Caco-2 (cell line): ENCODE measurements at regions not wholly inside any gene's neighbourhood (a gene's known extent, or its start where the extent isn't known, plus 50 kb on each side); places are given as distances from the start of the nearest gene placed in this dataset.

Source experiments
- BruUV-seq: library from RNA; stranded (reverse); fragments of 400-500 nt; replicated peaks from 2 replicates; lab custom pipeline; 2021; lab: Mats Ljungman, UMichigan
- CTCF ChIA-PET: fragments of 300-600 bp; sonication (Branson Sonifier 250); formaldehyde crosslinking; loops from one replicate; lab custom pipeline; 2022; ENCODE audit warnings: antibody characterized with exemption; lab: Charles Lee
- POLR2A ChIA-PET: fragments of 300-600 bp; sonication (Branson Sonifier 250); formaldehyde crosslinking; loops from one replicate; lab custom pipeline; 2022; ENCODE audit warnings: antibody characterized with exemption; lab: Charles Lee
- DNase-seq, 2 experiments: peaks; one replicate each; pipeline versions ENCODE4 v3.0.0 to v3.0.0-alpha.2; 2020 to 2022
- H3K27me3 ChIP-seq: replicated peaks from 2 replicates; pipeline ENCODE4 v1.6.0; 2011; ENCODE audit warnings: low read length; ENCODE audit not compliant: control insufficient read depth, insufficient read depth
- H3K36me3 ChIP-seq: 2 replicates; pipeline ENCODE4 v1.5.1; 2011; ENCODE audit warnings: low read length; ENCODE audit not compliant: control insufficient read depth, insufficient read depth
- H3K4me1 ChIP-seq: fragments of 250-450 bp; sonication (Bioruptor Pico); 2 replicates; pipeline ENCODE4 v1.5.1; 2020; ENCODE audit warnings: mild to moderate bottlenecking
- H3K4me3 ChIP-seq: 2 replicates; pipeline ENCODE4 v1.5.1; 2011; ENCODE audit warnings: low read depth, mild to moderate bottlenecking, control low read depth, low read length
- H3K9me3 ChIP-seq: fragments of 250-450 bp; sonication (Bioruptor Pico); 2 replicates; pipeline ENCODE4 v1.5.1; 2020; ENCODE audit warnings: mild to moderate bottlenecking, moderate library complexity
- H3K27ac Mint-ChIP-seq: one replicate; pipeline ENCODE4 v1.8.0; 2022; ENCODE audit warnings: mixed read lengths; ENCODE audit not compliant: unreplicated experiment
- H3K27me3 Mint-ChIP-seq: one replicate; pipeline ENCODE4 v1.8.0; 2022; ENCODE audit warnings: mixed read lengths; ENCODE audit not compliant: insufficient read depth, unreplicated experiment
- H3K36me3 Mint-ChIP-seq: one replicate; pipeline ENCODE4 v1.8.0; 2022; ENCODE audit warnings: mild to moderate bottlenecking, mixed read lengths; ENCODE audit not compliant: insufficient read depth, unreplicated experiment
- H3K4me1 Mint-ChIP-seq: one replicate; pipeline ENCODE4 v1.8.0; 2022; ENCODE audit warnings: low read depth, mixed read lengths; ENCODE audit not compliant: unreplicated experiment
- H3K4me3 Mint-ChIP-seq: one replicate; pipeline ENCODE4 v1.8.0; 2022; ENCODE audit warnings: mild to moderate bottlenecking, moderate library complexity, mixed read lengths; ENCODE audit not compliant: unreplicated experiment
- H3K9me3 Mint-ChIP-seq: one replicate; pipeline ENCODE4 v1.8.0; 2022; ENCODE audit warnings: mixed read lengths; ENCODE audit not compliant: unreplicated experiment
- intact Hi-C: fragments of 100-400 bp; cut with micrococcal nuclease; formaldehyde crosslinking; loops from one replicate; pipeline ENCODE4 v1.10.0; 2022; ENCODE audit not compliant: unreplicated experiment
- TF ChIP-seq, protein P1 (sequence below), 2 experiments: fragments of 200-600 bp in 1 of 2; IDR thresholded peaks; 1 replicate in 1 of 2; 2 replicates in 1 of 2; pipeline versions ENCODE4 v1.5.1 to v1.8.0; 2011 to 2022; ENCODE audit warnings: antibody characterized with exemption in 1 of 2, control low read depth in 1 of 2, inconsistent platforms in 1 of 2, low read depth in 1 of 2, low read length in 1 of 2, mild to moderate bottlenecking in 1 of 2, moderate library complexity in 1 of 2; ENCODE audit not compliant: insufficient read depth in 1 of 2, severe bottlenecking in 1 of 2, unreplicated experiment in 1 of 2

DNA sequence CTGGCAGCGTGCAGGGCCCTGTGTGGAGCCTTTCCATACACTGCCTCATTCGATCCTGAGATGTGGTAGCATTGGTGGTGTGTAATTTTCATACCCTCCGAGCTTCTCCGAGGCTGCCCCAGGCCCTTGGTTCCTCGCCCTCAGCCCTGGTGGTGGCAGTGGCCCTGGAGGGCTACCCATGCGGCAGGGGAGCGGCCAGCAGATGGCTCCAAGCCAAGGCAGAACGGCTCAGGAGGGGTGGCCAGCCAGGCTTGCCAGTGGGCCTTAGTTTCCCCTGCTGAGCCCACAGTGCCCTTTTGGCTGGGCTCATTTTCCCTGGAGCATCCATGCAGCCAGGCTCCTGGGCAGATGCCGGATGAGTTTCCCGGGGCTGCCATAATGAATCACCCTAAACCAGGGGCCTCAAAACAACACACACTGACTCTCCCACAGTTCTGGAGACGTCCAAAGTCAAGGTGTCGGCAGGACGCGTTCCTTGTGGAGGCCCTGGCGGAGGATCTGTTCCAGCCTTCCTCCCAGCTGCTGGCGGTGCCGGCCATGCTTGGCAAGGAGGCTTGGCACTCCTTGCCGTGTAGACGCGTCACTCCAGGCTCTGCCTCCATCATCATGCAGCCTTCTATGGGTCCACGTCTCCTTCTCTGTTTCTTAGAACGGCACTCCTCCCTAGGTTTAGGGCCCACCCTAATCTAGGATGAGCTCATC is 158.8 kb upstream of the GSE1 start:
- Mint-ChIP-seq H3K27me3 (no peaks in the 10 kb centered on the region), H3K4me1 (peaks cover 7% of the 10 kb centered on the region), H3K4me3 (no peak overlapping the region), H3K36me3 (no peaks in the 10 kb centered on the region), H3K9me3 (no peaks in the 10 kb centered on the region), H3K27ac (no peak overlapping the region)
- H3K4me3 ChIP-seq: no peak overlapping the region
- TF ChIP-seq, protein P1, sequence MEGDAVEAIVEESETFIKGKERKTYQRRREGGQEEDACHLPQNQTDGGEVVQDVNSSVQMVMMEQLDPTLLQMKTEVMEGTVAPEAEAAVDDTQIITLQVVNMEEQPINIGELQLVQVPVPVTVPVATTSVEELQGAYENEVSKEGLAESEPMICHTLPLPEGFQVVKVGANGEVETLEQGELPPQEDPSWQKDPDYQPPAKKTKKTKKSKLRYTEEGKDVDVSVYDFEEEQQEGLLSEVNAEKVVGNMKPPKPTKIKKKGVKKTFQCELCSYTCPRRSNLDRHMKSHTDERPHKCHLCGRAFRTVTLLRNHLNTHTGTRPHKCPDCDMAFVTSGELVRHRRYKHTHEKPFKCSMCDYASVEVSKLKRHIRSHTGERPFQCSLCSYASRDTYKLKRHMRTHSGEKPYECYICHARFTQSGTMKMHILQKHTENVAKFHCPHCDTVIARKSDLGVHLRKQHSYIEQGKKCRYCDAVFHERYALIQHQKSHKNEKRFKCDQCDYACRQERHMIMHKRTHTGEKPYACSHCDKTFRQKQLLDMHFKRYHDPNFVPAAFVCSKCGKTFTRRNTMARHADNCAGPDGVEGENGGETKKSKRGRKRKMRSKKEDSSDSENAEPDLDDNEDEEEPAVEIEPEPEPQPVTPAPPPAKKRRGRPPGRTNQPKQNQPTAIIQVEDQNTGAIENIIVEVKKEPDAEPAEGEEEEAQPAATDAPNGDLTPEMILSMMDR (IDR thresholded peaks at IDR 0.05; ENCODE audit: insufficient read depth in 1 of 2, low read depth in 1 of 2, low read length in 1 of 2, severe bottlenecking in 1 of 2, unreplicated experiment in 1 of 2): peak in 1 of 2 experiments; percentile 47
- peaks cover 5% of the 10 kb centered on the region for H3K4me1 ChIP-seq
- peak in 1 of 2 experiments; percentile 47 for DNase-seq
- no peaks in the 10 kb centered on the region for H3K27me3 ChIP-seq
- CTCF ChIA-PET: interaction anchor here (0.6 to 1.8 kb wide), 4 partner anchors 9 to 98 kb away, joined by 3 to 4 read pairs (median 4); no protein-coding TSS in a partner anchor
- BruUV-seq: no TSS peak
- POLR2A ChIA-PET: no interaction called here
- H3K36me3 ChIP-seq: no peaks in the 10 kb centered on the region
- intact Hi-C loops: no loop called here
- H3K9me3 ChIP-seq: no peaks in the 10 kb centered on the region

DNA sequence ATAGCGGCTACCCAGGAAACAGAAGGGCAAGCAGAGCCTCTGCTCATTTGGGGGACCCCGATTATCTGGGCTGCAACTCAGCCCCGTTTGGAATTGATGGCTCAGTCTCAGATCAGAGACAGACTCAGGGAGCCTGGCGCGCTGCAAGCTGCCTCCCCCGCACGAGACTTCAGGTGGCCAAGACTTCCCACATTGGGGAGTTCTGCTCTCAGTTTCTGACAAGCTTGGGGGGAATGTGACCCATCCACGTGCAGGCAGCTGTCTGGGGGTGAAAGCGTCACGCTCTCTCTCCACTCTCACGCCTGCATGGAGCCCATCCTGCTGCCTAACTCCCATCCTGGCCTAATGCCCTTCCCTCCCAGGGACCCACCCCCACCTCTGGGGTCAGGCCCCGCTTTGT is 157.6 kb upstream of the GSE1 start:
- no peaks in the 10 kb centered on the region for H3K27me3 Mint-ChIP-seq
- no peak for DNase-seq
- H3K4me3 ChIP-seq: no peak overlapping the region
- peaks cover 6% of the 10 kb centered on the region for H3K4me1 ChIP-seq
- TF ChIP-seq, protein P1 (IDR thresholded peaks at IDR 0.05; ENCODE audit: insufficient read depth in 1 of 2, low read depth in 1 of 2, low read length in 1 of 2, severe bottlenecking in 1 of 2, unreplicated experiment in 1 of 2): no peak
- H3K9me3 ChIP-seq: no peaks in the 10 kb centered on the region
- POLR2A ChIA-PET: no interaction called here
- H3K4me3 Mint-ChIP-seq: no peak overlapping the region
- peaks cover 13% of the 10 kb centered on the region for H3K4me1 Mint-ChIP-seq
- H3K36me3 ChIP-seq: no peaks in the 10 kb centered on the region
- peak overlapping the region; percentile 27 for H3K27ac Mint-ChIP-seq
- no TSS peak for BruUV-seq
- intact Hi-C loops: no loop called here
- H3K27me3 ChIP-seq: no peaks in the 10 kb centered on the region
- no peaks in the 10 kb centered on the region for H3K9me3 Mint-ChIP-seq
- CTCF ChIA-PET: no interaction called here
- no peaks in the 10 kb centered on the region for H3K36me3 Mint-ChIP-seq

DNA sequence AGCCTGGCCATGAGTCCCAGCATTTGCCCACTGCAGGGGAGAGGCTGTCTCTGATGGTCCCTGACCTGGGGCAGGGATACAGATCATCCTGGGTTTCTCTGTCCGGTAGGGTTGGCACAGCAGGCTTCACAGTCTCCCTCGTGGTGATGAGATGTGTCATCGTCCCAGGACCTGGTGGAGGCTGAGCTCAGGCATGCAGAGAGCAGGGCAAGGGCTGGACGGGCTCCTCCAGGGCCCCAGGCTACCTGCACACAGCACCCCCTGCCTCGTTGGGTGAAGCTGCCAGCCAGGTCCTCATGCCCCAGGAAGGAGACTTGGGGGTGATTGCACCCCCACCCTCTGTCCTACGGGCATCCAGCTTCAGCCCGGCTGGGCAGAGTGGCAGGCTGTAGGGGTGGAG is 155.8 kb upstream of the GSE1 start:
- ChIA-PET POLR2A (no interaction called here), CTCF (interaction anchor here (0.8 kb wide), 1 partner anchor 34 kb away, joined by 3 read pairs; no protein-coding TSS in a partner anchor)
- Mint-ChIP-seq H3K4me1 (peaks cover 21% of the 10 kb centered on the region), H3K4me3 (no peak overlapping the region), H3K27me3 (no peaks in the 10 kb centered on the region), H3K36me3 (no peaks in the 10 kb centered on the region), H3K9me3 (no peaks in the 10 kb centered on the region), H3K27ac (no peak overlapping the region)
- BruUV-seq: no TSS peak
- Histone ChIP-seq H3K4me1 (peaks cover 24% of the 10 kb centered on the region), H3K36me3 (no peaks in the 10 kb centered on the region), H3K4me3 (no peak overlapping the region), H3K9me3 (no peaks in the 10 kb centered on the region), H3K27me3 (no peaks in the 10 kb centered on the region)
- TF ChIP-seq, protein P1 (IDR thresholded peaks at IDR 0.05; ENCODE audit: insufficient read depth in 1 of 2, low read depth in 1 of 2, low read length in 1 of 2, severe bottlenecking in 1 of 2, unreplicated experiment in 1 of 2): no peak
- no peak for DNase-seq
- intact Hi-C loops: no loop called here
